NOMO-1 treated with DMSO at 0.1 percent for 48 hours (cell line): ENCODE measurements at regions not wholly inside any gene's neighbourhood (a gene's known extent, or its start where the extent isn't known, plus 50 kb on each side); places are given as distances from the start of the nearest gene placed in this dataset.

Experiments
- DNase-seq: peaks from one replicate; lab custom pipeline; 2025; ENCODE audit not compliant: unreplicated experiment; lab: John Stamatoyannopoulos, UW

DNA sequence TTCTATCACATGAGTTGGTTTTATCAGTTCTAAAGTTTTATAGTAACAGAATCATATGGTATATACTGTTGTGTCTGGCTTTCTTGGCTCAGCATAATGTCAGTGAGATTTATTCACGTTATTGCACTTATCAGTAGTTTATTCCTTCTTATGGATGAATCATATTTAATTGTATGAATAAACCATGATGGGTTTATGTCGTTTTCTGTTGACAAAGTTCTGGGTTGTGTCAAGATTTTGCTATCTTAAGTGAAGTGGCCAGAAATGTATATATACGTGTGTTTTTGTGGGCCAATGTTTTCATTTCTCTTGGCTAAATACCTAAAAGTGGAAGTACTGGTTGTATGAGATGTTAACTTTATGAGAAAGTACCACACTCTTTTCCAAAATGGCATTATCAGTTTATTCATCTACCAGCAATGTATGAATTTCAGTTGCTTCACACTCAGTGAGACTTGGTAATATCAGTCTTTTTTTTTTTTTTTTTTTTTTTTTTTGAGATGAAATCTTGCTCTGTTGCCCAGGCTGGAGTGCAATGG, 112.4 kb upstream of the DCBLD2 start:
- DNase-seq = no peak

DNA sequence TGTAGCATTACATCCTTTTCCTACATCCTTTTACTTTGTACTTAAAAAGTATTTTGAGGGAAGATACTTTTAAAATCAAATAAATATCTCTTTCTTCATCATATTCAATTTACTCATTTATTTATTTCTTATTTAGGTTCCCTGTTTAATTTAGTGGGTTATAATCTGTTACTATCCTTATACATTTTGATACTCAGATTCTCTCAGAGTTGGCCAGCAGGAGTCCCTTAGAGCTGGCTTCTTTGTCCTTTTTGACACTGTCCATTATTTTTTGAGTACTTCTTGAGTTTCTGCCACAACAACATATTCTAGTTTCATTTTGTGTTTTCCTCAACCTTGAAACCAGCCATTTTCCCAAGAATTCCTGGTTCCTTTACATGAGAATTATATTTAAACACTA, 111.6 kb upstream of the DCBLD2 start:
- DNase-seq = no peak

DNA sequence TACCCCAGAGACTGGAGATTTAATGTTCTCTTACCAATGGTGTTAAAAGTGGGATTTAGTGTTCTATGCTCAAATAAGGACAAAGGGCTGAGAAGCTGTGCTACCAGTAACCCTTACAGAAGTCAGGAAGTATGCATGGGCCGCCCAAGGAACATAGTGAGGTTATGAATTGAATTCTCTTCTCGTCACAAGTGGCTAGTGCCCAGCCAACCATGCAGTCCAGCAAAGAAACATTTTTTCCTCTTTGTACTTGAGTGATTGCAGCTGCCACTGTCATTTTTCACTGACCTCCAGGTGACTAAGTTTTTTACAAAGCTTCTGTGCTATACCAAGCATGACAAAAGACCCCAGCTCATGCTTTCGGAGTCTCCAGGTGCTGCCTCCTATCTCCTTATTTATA, 110.6 kb upstream of the DCBLD2 start:
- no peak for DNase-seq

DNA sequence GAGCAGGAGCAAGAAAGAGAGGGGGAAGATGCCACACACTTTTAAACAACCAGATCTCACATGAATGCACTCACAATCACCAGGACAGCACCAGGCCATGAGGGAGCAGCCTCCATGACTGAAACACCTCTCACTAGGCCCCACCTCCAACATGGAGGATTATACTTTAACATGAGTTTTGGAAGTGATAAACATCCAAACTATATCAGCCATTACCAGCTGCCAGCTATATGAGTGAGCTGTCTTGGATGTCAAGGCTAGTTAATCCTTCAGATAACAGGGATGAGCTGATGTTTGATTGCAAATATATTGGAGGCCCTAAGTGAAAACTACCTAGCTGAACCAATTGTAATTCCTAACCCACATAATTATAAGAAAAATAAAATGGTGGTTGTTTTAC, 108.4 kb upstream of the DCBLD2 start:
- DNase-seq = no peak

DNA sequence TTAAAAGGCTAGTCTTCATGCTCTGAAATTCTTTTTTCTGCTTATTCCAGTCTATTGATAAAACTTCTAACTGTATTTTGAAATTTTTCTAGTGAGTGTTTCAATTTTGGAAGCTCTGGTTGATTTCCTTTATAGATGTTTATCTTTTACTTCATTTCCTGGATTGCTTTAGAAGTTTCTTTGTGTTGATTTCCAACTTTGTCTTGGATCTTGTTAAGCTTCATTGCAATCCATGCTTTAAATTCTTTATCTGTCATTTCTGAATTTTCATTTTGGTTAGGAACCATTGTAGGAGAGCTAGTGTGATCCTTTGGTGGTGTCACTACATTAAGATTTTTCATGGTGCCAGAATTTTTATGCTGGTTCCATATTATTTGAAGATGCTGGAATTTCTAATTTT, 105.2 kb upstream of the DCBLD2 start:
- DNase-seq = no peak

DNA sequence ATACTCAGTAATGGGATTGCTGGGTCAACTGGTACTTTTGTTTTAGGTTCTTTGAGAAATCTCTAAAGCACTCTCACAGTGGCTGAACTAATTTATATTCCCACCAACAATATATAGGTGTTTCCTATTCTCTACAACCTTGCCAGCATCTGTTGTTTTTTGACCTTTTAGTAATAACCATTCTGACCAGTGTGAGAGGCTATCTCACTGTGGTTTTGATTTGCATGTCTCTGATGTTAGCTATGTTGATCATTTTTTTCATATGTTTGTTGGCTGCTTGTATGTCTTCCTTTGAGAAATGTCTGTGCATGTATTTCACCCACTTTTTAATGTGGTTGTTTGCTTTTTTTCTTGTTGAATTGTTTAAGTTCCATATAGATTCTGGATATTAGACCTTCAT, 98.2 kb upstream of the DCBLD2 start:
- DNase-seq = no peak

DNA sequence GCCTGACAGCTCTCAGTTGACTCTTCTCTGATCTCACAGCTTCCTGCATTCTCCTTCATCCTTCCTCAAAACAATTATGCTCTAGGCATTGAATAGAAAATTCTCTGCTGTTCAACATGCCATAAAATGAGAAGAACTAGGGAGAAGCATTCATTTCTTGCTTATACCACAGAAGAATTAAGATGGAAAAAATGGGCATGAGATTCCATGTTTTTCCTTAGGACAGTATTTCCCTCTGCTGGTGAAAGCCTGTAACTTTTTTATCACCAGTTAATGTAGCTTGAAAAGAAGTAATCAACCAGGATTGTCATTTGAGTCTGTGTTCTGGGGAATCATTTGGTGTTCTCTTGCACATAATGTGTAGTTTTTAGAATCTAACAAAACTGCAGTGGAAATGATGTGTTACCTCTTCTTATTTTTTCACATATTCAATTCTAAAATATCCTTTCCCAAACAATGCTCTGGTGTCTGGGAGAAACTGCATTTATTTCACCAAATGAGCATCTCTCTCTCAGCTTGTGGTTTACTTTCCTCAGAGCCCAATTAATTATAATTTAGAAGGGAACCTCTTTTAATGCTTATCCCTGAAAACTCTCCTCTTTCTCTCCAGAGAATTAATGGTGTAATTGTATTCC, 92.8 kb upstream of the DCBLD2 start:
- DNase-seq = no peak

DNA sequence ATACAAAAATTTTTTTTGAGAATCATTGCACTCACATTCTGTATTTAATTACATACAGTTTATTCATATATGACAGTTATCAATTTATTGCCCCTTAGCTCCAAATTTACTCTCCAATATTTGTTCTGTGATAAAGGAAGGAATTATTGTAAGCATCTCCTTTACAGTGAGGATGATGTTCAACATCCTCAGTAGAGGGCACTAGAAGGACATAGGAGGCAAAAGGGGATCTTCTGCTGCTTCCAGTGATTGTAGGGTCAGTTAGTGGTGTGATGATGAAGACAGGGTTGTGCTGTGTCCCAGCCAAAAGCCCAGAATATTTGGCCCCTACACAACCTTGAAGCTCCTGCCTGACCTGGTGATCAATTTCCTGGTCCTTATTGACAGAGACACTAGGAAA, 89.9 kb upstream of the DCBLD2 start:
- DNase-seq = no peak

DNA sequence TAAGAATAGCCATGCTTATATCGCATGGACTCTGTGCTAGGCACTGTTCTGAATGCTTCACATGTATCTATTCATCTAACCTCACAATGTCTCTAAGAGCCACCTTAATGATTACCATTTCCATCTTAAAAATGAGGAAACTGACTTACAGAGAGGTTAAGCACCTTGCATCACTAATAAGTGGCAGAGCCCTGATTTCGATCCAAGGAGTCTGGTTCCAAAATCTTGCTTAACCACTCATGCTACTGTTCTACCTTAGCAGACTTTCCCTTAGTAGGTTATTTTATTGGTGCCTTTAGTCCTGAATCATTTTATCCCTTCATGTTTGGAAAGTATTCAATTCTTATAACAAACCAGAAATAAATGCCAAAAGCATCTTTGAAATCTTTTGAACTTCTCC, 89.2 kb upstream of the DCBLD2 start:
- DNase-seq = no peak

DNA sequence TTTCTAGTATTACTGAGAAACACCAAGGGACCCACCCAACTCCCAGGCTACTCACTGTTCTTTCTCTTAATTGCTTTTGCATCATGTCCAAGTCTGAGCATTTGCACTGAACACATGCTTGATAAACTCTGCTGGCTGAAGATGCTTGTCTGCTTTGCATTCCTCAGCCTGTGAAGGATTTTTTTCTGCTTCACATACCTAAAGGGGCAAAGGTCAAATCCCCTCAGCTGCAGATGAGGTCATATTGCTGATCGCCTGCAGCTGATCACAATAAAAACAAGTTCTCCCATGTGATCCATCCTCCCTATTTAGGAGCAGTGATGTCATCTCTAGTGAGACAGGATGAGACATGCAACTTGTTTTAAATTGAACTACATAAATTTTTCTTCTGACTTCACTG, 84.6 kb upstream of the DCBLD2 start:
- DNase-seq = no peak

DNA sequence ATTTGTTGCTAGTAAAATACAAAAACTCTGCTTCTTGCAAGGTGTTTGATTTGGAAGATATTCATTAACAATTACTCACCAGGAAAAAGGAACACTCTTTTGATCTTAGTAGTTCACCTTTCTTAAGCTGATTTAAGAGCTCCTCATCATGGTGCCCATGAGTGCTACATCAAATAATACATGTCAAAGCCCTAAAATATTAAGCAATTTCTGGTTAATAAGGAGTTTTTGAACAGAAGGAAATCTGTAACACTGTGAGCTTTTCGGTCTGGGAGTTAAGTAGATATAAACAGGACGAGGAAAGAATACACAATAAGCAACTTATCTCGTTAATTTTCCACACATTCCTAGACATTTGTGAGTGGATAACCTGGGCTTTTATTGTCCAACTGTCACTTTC, 83.9 kb upstream of the DCBLD2 start:
- no peak for DNase-seq

DNA sequence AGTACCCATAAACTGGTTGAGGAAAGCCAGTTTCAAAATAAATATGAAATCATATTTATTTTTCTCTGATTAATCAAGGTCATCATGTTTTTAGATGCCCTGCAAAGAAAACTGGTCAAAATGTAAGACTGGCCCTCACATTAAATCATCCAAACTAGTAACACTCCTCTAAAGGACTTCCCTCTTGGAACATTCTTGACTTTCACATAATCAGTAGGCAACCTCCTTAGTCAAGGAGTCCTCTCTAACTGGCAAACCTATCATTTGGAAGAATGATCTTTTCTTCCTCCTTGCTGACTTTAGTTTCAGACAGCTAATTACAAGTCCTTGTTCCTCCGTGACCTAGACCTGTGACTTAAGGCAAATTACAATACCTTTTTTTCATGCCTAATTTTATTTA, 82.5 kb upstream of the DCBLD2 start:
- DNase-seq = no peak

DNA sequence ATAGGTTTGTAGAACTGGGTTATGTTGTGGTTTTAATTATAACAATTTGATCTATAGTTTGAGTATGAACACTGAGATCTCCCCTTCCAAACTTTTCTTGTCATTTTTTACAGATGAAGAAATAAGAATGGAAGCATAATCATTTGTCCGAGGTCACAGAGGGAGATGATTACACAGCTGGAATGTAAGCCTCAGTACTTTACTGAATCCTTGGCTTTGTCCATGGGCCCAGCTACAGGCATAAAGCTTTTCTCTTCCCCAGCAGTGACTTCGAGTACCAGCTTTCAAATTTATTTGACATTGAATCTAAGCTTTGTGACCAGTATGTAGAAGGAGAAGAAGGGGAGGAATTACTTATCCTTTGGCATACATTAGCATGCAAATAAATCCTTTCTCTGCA, 80.9 kb upstream of the DCBLD2 start:
- DNase-seq = no peak

DNA sequence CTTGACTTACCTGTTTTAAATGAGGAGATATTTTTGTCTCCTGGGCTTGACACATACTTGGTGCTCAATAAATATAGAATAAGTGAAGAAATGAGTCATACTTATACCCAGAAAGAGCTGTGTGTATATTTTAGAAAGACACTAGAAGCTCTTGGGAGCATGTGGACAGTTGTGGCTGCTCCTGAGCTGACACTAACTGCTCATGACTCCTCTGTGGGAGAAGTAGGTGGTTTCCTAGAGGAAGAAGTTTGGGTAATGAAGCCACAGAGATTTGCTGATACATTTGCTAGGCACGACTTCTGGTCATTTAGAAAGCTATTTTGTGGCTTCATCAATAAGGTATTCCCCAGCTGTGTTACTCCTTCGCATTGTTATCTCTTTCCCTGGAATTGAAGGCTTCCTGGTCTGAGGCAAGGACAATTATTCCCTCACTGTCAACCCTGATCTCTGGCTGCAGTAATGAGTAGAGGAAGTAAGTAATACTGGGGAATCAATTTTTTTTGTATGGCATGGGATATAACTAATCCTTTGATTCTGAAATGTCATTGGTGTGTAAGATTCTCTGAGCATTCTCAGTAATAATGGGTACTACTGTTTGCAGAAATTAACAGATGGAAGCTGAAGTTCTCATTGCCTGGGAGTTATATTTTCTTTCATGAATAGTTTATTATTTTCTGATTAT, 79.6 kb upstream of the DCBLD2 start:
- no peak for DNase-seq

DNA sequence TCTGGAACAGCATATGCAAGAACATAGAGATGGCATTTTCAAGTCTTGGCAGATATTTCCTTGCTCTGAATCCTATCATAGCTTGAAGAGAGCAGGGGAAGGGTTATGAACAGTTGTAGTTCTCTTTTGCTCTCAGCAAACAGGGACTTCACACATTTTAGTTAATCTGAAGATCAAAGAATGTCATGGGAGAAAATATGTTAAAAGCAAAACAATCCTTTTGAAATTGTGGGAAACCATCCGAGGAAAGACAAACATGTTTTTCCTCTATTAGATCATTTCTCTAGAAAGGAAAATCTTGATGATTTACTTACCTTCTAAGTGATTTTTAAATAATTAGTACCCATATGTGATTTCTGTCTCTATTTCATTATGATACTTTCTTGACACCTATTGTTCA, 77.8 kb upstream of the DCBLD2 start:
- DNase-seq = no peak

DNA sequence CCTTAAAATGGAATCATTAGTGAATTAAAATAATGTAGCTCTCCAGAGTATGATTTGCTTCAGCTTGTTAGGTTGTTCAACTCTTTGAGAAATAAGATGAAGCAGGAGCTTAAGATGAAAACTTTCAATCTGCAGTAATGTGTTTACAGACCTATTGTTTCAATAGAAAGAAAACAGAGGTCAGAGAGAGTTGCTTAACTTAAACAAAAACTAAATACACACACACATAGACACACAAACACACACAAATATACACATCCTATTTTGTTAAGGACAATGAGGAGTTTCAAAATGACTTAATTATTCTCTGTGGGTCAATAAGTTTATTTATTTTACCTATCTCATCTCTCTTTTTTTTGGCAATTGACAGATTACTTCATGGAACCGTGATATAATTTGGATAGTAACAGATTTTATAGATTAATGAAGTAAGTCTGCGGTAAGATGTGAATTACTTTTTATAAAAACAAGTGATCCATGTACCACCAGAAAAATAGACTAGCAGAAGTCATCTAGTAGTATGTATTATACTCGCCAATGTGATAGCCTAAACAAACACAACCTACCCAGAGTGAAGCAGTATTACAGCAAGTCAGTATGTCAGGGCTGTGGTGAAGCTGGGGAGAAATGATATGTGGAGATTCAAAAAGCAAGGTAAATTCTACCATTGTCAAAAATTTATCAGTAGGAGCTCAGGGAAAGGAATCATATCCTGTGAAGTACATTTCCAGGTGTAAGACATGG, 76.7 kb upstream of the DCBLD2 start:
- DNase-seq = no peak

DNA sequence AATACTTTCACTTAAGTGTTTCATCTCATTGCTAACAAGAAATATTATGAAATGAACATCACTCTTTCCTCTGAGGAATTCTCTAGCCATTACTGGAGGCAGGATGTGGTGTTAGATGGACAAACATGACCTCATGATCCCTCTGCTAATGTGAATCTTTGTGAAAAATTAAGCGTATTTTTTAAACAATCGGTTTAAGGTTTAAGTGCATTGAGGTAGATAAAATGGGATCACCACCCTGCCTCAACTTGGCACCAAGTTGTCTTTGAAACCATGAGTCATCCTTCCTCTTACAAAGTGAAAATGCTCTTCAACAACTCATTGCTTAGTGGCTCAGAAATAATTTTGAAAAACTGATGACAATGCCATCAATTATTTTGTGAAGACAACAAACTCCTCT, 76.0 kb upstream of the DCBLD2 start:
- no peak for DNase-seq

DNA sequence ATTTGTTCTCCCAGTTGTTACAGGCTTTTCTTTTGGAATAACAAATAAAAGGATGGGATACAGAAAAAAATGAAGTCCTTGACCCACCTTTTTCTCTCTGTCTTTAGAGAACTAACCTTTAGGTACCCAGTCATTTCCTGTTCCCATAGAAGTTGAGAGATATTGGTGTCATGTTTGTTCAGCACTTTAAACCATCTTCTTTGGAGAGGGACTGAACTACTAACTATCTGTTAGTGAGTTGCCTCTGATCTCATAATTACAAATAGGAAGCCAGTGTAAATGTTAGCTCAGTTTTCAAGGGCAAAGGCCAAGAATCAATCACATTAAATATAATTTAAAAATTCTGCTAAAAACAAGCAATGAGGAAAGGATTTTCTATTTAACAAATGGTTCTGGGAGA, 72.9 kb upstream of the DCBLD2 start:
- DNase-seq = no peak

DNA sequence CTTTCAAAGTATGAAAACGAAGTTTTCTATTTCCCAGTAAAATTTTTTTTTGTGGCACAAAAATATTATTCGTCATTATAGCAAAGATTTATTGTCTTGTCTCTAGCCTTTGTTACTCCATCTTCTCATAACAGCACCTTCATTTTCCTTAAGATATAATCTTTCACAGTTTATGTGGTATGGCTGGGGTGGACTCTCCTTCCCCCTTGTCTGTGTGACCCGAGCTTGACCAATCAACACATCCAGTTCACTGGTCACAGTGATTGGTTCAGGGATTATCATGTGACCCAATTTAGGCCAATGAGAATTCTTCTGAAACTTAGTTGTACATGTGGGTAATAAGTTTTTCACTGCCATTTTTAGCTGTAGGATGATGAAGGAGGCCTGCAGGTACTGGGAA, 71.2 kb upstream of the DCBLD2 start:
- DNase-seq = no peak

DNA sequence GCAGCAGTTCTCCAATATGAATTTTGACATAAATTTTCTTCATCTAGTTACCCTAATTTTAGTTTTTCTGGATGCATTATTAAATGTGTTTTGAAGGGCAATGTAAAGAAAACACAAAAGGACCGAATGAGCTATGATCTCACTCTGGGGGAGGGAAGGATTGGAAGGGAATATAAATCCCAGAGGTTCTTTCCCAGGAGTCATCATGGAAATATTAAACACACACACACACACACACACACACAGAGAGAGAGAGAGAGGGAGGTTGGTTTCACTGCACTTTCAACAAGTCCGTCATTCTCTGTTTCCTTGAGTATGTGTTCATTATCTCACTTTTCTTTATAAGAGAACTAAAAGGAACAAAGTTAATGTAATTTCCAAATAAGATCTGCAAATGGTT, 70.7 kb upstream of the DCBLD2 start:
- DNase-seq = no peak

DNA sequence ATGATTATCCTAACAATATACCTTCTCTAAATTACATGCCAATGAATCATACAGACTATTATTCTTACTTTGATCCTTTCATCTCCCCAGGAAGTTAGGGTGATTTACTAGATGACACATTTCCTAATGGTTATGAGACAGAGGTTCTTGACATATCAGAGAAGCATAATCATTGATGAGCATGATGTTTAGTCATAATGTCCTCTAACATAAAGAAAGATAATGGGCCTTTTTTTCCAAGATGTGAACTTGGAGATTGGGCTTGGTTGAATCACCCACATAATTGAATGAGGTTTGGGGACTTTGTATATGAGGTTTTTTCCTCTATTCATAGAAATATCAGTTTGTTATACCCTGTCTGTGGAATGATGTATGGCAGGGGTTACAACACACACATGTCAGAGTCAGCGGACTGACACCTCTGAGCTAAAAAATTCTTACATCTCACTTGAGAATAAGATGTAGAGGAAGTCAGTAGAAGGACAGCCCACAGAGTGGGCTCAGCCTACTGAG, 69.7 kb upstream of the DCBLD2 start:
- no peak for DNase-seq

DNA sequence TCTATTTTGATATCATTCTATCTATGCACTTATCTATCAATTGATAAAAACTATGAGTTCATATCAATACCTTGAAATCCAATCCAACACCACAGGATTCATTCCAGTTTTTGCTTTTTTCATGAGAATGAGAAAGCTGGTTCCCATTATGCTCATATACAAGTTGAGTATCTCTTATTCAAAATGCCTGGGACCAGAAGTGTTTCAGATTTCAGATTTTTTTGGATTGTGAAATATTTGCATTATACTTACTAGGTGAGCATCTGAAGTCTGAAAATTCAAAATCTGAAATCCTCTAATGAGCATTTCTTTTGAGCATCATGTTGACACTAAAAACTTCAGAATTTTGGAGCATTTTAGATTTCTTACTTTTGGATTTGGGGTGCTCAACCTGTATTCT, 67.8 kb upstream of the DCBLD2 start:
- DNase-seq = no peak
